Activated CD4-positive, alpha-beta T cell treated with anti-CD3 and anti-CD28 coated beads, Interleukin-2, amount 10 ng/mL, durations not matched to agents 24 days and 14 days (primary cell): ENCODE measurements at regions not wholly inside any gene's neighbourhood (a gene's known extent, or its start where the extent isn't known, plus 50 kb on each side); places are given as distances from the start of the nearest gene placed in this dataset.
"Not testable (repeated sequence)": the region's sequence is repeated elsewhere in the genome, so short reads cannot be mapped to it uniquely, and the experiment has no call there.

ENCODE experiments used
- DNase-seq: peaks from one replicate; pipeline ENCODE4 v3.0.0; 2022
- H3K27ac Mint-ChIP-seq: one replicate; pipeline ENCODE4 v1.8.0; 2022; ENCODE audit warnings: mild to moderate bottlenecking, mixed read lengths
- H3K27me3 Mint-ChIP-seq: one replicate; pipeline ENCODE4 v1.8.0; 2022; ENCODE audit warnings: mixed read lengths
- H3K36me3 Mint-ChIP-seq: one replicate; pipeline ENCODE4 v1.8.0; 2022; ENCODE audit warnings: low read depth, mild to moderate bottlenecking, mixed read lengths
- H3K4me1 Mint-ChIP-seq: one replicate; pipeline ENCODE4 v1.8.0; 2021; ENCODE audit warnings: mixed read lengths
- H3K4me3 Mint-ChIP-seq: one replicate; pipeline ENCODE4 v1.8.0; 2022; ENCODE audit warnings: mild to moderate bottlenecking, moderate library complexity, mixed read lengths
- H3K9me3 Mint-ChIP-seq: one replicate; pipeline ENCODE4 v1.8.0; 2021; ENCODE audit warnings: mixed read lengths
- intact Hi-C: fragments of 100-400 bp; cut with micrococcal nuclease; formaldehyde crosslinking; loops from one replicate; pipeline ENCODE4 v1.15.1; 2023

DNA sequence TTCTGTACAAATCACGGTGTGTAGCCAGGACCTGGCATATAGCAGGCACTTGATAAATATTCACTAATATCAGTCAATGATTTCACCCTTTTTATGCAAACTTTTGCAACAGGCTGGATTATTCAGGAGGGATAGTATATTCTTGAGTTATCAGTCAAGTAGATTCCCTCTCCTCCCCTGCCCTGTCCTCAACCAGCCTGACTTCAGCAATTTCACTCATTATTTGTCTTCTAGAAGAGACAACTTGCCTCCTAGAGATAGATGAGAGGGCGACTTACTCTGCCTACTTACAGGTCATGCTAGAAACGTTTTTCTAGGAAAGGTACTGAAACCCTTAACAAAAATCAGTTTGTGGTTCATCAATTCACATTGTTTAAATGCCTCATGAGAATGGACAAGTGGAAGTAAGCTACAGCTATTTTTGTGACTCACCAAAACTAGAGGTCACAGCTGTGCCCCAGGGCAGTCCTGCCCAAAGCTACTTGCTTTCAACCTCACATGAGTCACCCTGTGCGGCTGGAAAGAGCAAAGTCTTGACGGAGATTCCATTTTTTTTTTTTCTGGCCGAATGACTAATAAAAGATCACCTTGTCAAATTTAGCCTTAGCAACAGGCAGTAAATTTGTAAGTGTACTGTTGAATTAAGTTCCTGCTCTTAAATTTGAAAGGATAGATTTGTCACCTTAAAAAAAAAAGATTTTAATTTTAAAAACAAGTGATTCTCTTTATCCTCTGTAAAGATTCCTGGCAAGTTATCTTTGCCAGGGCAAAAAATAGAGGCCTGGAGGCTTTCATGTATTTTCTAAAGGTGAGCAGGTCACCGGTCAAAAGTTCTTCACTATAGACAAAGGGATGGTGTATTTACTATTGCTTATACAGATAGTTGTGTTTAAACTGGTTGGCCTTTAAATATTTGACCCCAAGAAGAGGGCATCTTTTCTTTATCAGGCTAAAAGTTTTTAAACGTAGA is 109.0 kb upstream of the SLC35G4 start:
- Mint-ChIP-seq H3K9me3 (no peaks in the 10 kb centered on the region), H3K27me3 (peaks cover 2% of the 10 kb centered on the region), H3K4me1 (no peaks in the 10 kb centered on the region), H3K4me3 (no peak overlapping the region), H3K27ac (no peak overlapping the region), H3K36me3 (no peaks in the 10 kb centered on the region)
- intact Hi-C loops, result no loop called here
- DNase-seq, result no peak

DNA sequence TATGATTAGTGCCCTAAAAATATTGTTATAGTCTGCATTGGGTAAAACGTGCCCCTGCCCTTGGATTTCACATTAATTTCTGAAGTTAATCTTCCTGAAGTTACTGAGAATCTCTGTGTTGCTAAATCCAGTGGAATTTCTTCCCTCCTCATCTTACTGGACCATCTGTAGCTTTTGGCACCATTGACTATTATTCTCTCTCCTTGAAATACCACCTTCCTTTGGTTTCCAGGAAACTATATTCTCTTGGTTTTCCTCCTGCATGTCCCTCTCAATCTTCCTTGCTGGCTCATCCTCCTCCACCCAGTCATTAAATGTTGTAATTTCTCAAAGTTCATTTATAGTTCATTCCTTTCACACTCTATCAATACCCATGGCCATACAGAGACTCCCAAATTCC is 110.6 kb upstream of the SLC35G4 start:
- no peak overlapping the region for H3K4me3 Mint-ChIP-seq
- DNase-seq, result no peak
- no peaks in the 10 kb centered on the region for H3K4me1 Mint-ChIP-seq
- no peak overlapping the region for H3K27ac Mint-ChIP-seq
- H3K36me3 Mint-ChIP-seq, result no peaks in the 10 kb centered on the region
- H3K27me3 Mint-ChIP-seq, result no peaks in the 10 kb centered on the region
- intact Hi-C loops, result no loop called here
- no peaks in the 10 kb centered on the region for H3K9me3 Mint-ChIP-seq

DNA sequence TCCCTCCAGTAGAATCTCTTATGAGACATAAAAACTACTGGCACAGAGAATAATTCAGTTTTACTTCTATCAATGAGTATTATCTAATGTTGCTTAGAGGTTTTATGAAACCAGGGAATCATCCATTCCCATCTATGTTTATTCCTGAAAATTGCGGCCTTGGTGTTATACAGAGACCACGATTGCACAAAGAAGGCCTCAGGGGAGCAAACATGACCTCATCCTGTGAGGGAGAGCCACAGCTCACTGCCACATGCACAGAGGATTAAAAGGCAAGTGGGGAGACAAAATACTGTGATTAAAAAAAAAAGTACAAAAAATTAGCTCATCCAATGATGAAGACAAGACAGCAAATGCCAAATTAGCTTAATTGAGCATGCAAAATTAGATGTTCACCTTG is 111.8 kb upstream of the SLC35G4 start:
- DNase-seq, result no peak
- Mint-ChIP-seq H3K4me1 (no peaks in the 10 kb centered on the region), H3K9me3 (no peaks in the 10 kb centered on the region), H3K27ac (no peak overlapping the region), H3K36me3 (no peaks in the 10 kb centered on the region), H3K4me3 (no peak overlapping the region), H3K27me3 (no peaks in the 10 kb centered on the region)
- intact Hi-C loops, result no loop called here

- H3K4me3 Mint-ChIP-seq, result no peak overlapping the region
- H3K4me1 Mint-ChIP-seq, result no peaks in the 10 kb centered on the region
- H3K27me3 Mint-ChIP-seq, result no peaks in the 10 kb centered on the region
- DNase-seq, result no peak
- H3K27ac Mint-ChIP-seq, result no peak overlapping the region
- intact Hi-C loops, result no loop called here
- H3K36me3 Mint-ChIP-seq, result no peaks in the 10 kb centered on the region
- H3K9me3 Mint-ChIP-seq, result no peaks in the 10 kb centered on the region
These were observed 112.7 kb upstream of the SLC35G4 start for GRCh38 chr18:11496526-11497172.

DNA sequence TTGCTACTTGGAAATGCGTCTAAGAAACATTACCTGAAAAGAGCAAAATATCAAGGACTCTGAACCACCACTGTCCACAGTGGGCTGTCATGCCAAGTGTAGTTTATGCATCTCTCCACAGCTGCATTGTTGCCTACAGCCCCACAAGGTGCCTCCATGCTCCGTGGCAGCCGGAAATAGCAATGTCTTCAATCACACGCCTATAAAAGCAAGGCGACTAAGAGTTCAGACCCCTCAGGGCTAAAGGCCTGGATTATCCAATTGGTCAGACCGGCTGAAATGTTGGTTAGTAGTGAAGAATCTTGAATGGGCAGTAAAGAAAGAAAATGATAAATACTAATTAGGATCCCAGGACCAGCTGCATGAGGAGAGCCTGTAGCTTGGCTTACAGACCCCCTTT is 114.0 kb upstream of the SLC35G4 start:
- Mint-ChIP-seq H3K9me3 (no peaks in the 10 kb centered on the region), H3K4me3 (no peak overlapping the region), H3K27me3 (no peaks in the 10 kb centered on the region), H3K36me3 (no peaks in the 10 kb centered on the region), H3K4me1 (no peaks in the 10 kb centered on the region), H3K27ac (no peak overlapping the region)
- intact Hi-C loops, result no loop called here
- DNase-seq, result no peak

DNA sequence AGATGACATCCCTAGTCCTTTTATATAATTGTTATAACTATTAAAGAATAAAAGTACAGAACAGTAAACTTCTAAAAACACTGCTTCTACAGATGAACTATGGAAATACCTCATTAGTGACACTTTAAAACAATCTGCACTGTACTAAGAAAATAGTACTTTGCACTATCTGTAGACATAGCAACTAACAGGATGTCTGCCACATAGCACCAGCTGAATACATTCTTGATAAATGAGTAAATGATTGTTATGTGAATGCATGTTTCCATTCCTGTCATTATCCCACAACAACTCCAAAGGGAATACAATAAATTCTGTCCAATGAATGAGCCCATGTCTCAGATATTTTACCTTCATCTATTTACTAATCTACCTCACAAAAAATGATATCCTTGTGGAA is 115.3 kb upstream of the SLC35G4 start:
- H3K9me3 Mint-ChIP-seq, result no peaks in the 10 kb centered on the region
- no peaks in the 10 kb centered on the region for H3K4me1 Mint-ChIP-seq
- intact Hi-C loops, result no loop called here
- no peak overlapping the region for H3K27ac Mint-ChIP-seq
- H3K36me3 Mint-ChIP-seq, result no peaks in the 10 kb centered on the region
- H3K4me3 Mint-ChIP-seq, result no peak overlapping the region
- no peak for DNase-seq
- H3K27me3 Mint-ChIP-seq, result no peaks in the 10 kb centered on the region

DNA sequence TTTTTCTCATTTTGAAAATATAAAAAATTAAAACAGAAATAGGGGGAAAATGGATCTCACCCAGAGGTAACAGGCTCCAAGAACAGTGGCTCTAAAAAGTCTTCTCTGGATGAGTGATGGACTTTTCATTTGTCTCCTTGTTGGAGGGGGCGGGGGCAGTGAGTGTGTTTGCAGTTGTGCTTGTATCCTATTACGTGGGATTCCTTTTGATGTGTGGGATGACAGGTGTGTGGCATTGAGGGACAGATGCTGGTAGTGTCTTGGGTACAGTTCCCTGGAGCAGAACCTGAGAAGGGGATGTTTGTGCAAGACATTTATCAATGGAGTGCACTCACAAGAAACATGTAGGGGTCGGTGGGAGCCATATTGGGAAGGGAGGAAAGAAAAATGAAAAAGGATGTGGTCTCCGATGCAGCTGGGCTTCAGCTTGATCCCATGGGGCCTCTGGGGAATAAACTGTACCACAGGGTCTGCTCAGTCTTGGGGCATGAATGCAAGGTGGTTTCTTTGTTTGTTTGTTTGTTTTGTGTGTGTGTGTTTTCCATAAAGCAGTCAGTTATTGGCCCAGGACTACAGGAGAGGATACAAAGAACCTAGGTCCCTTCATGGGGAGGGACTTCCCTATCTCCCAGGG is 120.0 kb upstream of the SLC35G4 start:
- no peaks in the 10 kb centered on the region for H3K9me3 Mint-ChIP-seq

DNA sequence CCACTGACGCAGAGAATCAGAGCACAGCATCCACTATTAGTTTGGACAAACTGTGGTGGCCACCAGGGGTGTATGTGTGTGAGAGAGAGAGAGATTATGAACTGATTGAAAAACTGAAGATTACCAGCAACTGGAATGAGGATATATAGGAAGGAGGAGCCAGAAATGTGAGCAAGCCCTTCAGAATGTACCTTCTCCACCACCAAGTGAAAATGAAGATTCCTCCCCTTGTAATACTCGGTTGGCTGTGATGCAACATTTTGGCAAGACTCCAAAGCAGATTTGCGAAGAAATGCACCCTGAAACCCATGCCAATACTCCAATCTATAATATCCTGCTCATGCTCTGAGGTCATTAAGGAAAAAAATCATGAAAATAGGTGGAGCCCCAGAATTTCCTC is 121.2 kb upstream of the SLC35G4 start:
- Mint-ChIP-seq H3K4me1 (no peaks in the 10 kb centered on the region), H3K36me3 (no peaks in the 10 kb centered on the region), H3K4me3 (no peak overlapping the region), H3K27me3 (no peaks in the 10 kb centered on the region), H3K9me3 (no peaks in the 10 kb centered on the region), H3K27ac (no peak overlapping the region)
- intact Hi-C loops, result no loop called here
- DNase-seq, result no peak

More for the DNA sequence above, 120.0 kb upstream of the SLC35G4 start:
- intact Hi-C loops, result no loop called here
- no peak for DNase-seq
- Mint-ChIP-seq H3K36me3 (no peaks in the 10 kb centered on the region), H3K27ac (no peak overlapping the region), H3K27me3 (no peaks in the 10 kb centered on the region), H3K4me3 (no peak overlapping the region), H3K4me1 (no peaks in the 10 kb centered on the region)

DNA sequence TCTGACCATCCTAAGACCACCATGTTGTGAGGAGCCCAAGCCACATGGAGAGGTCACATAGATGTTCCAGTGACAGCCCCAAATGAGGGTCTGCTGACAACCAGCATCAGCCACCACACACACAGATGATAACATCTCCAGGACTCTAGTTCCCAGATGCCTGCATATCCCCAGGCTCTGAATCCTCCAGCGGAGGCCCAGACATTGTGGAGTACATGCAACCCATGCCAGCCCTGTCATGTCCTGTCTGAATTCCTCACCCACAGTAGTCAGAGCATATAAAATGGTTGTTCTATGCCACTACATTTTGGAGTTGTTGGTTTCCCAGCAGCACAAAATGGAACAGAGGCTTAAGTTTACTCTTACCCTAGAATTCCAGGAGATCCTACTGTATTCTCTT is 122.0 kb upstream of the SLC35G4 start:
- Mint-ChIP-seq H3K9me3 (no peaks in the 10 kb centered on the region), H3K36me3 (no peaks in the 10 kb centered on the region), H3K4me3 (no peak overlapping the region), H3K27me3 (no peaks in the 10 kb centered on the region), H3K4me1 (no peaks in the 10 kb centered on the region), H3K27ac (no peak overlapping the region)
- no peak for DNase-seq
- intact Hi-C loops, result no loop called here

GRCh38 chr18:11482271-11482670 is 127.1 kb upstream of the SLC35G4 start:
- no peaks in the 10 kb centered on the region for H3K9me3 Mint-ChIP-seq
- H3K27ac Mint-ChIP-seq, result no peak overlapping the region
- no peak for DNase-seq
- H3K36me3 Mint-ChIP-seq, result no peaks in the 10 kb centered on the region
- no peak overlapping the region for H3K4me3 Mint-ChIP-seq
- no peaks in the 10 kb centered on the region for H3K4me1 Mint-ChIP-seq
- intact Hi-C loops, result no loop called here
- H3K27me3 Mint-ChIP-seq, result no peaks in the 10 kb centered on the region

GRCh38 chr18:11480692-11481091 is 128.7 kb upstream of the SLC35G4 start:
- Mint-ChIP-seq H3K4me3 (no peak overlapping the region), H3K9me3 (no peaks in the 10 kb centered on the region)

GRCh38 chr18:11479031-11479430 is 130.4 kb upstream of the SLC35G4 start:
- H3K27ac Mint-ChIP-seq, H3K9me3 Mint-ChIP-seq, intact Hi-C loops: not testable (repeated sequence)

More at GRCh38 chr18:11480692-11481091, 128.7 kb upstream of the SLC35G4 start:
- Mint-ChIP-seq H3K36me3 (no peaks in the 10 kb centered on the region), H3K27me3 (no peaks in the 10 kb centered on the region), H3K27ac (no peak overlapping the region), H3K4me1 (no peaks in the 10 kb centered on the region)
- DNase-seq, result no peak
- intact Hi-C loops, result no loop called here

GRCh38 chr18:11470941-11471340 is 138.5 kb upstream of the SLC35G4 start:
- no peak overlapping the region for H3K4me3 Mint-ChIP-seq
- no peaks in the 10 kb centered on the region for H3K9me3 Mint-ChIP-seq
- no peaks in the 10 kb centered on the region for H3K36me3 Mint-ChIP-seq

More at GRCh38 chr18:11479031-11479430, 130.4 kb upstream of the SLC35G4 start:
- not testable (repeated sequence) for H3K4me1 Mint-ChIP-seq, H3K36me3 Mint-ChIP-seq, H3K27me3 Mint-ChIP-seq, DNase-seq, H3K4me3 Mint-ChIP-seq

GRCh38 chr18:11468617-11469016 is 140.8 kb upstream of the SLC35G4 start:
- Mint-ChIP-seq H3K4me3 (no peak overlapping the region), H3K27ac (no peak overlapping the region), H3K36me3 (no peaks in the 10 kb centered on the region), H3K9me3 (no peaks in the 10 kb centered on the region), H3K4me1 (no peaks in the 10 kb centered on the region), H3K27me3 (no peaks in the 10 kb centered on the region)
- DNase-seq, result no peak
- intact Hi-C loops, result no loop called here

More at GRCh38 chr18:11470941-11471340, 138.5 kb upstream of the SLC35G4 start:
- Mint-ChIP-seq H3K27me3 (no peaks in the 10 kb centered on the region), H3K27ac (no peak overlapping the region), H3K4me1 (no peaks in the 10 kb centered on the region)
- no peak for DNase-seq
- intact Hi-C loops, result no loop called here
